PFSK-1 (cell line): ENCODE measurements at regions not wholly inside any gene's neighbourhood (a gene's known extent, or its start where the extent isn't known, plus 50 kb on each side); places are given as distances from the start of the nearest gene placed in this dataset.

ENCODE experiments used
- POLR2AphosphoS5 ChIP-seq: IDR thresholded peaks from 2 replicates; pipeline ENCODE4 v1.6.1; 2012; ENCODE audit warnings: low read depth, mild to moderate bottlenecking, control low read depth, low read length, moderate library complexity
- TAF1 ChIP-seq: IDR thresholded peaks from 2 replicates; pipeline ENCODE4 v1.6.1; 2012; ENCODE audit warnings: low read length, control low read depth, borderline replicate concordance; ENCODE audit not compliant: insufficient read depth

GRCh38 chr16:73405851-73406250 is 357.9 kb upstream of the ZFHX3 start:
- TF ChIP-seq POLR2AphosphoS5: no peak
- TF ChIP-seq TAF1: no peak
